ENCODE measurements at regions not wholly inside any gene's neighbourhood (a gene's known extent, or its start where the extent isn't known, plus 50 kb on each side); places are given as distances from the start of the nearest gene placed in this dataset.

DNA sequence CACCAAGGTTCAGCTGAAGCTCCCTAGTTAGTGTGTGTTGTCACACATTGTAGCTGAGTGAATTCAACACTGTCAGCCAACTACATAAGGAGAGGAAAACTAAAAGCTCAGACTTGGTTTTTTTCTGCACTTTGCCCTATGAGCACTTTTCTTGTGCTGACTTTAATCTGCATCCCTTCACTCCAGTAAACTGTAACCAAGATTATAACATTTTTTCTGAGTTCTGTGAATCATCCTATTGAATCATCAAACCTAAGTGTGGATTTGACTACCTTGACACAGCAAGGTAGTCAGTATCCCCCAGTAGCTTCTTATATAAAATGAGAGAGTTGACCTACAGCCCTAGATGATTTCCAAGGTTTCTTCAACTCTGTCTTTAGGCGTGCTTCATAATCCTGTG is 325.0 kb downstream of the AGTPBP1 start:
- TF ChIP-seq, protein P1, sequence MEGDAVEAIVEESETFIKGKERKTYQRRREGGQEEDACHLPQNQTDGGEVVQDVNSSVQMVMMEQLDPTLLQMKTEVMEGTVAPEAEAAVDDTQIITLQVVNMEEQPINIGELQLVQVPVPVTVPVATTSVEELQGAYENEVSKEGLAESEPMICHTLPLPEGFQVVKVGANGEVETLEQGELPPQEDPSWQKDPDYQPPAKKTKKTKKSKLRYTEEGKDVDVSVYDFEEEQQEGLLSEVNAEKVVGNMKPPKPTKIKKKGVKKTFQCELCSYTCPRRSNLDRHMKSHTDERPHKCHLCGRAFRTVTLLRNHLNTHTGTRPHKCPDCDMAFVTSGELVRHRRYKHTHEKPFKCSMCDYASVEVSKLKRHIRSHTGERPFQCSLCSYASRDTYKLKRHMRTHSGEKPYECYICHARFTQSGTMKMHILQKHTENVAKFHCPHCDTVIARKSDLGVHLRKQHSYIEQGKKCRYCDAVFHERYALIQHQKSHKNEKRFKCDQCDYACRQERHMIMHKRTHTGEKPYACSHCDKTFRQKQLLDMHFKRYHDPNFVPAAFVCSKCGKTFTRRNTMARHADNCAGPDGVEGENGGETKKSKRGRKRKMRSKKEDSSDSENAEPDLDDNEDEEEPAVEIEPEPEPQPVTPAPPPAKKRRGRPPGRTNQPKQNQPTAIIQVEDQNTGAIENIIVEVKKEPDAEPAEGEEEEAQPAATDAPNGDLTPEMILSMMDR (IDR thresholded peaks at IDR 0.05): no peak
- TF ChIP-seq POLR2A (IDR thresholded peaks at IDR 0.05) (no peak), POLR2AphosphoS5 (IDR thresholded peaks at IDR 0.05) (no peak)

All from breast epithelium (tissue), 3 donors.